Suprapubic skin (tissue), 4 donors: ENCODE measurements at regions not wholly inside any gene's neighbourhood (a gene's known extent, or its start where the extent isn't known, plus 50 kb on each side); places are given as distances from the start of the nearest gene placed in this dataset.

Experiments used
- DNase-seq, 2 donors: peaks; one replicate each; pipeline ENCODE4 v3.0.0-alpha.2; 2019; ENCODE audit warnings: low spot score in 2 of 2
- H3K27ac ChIP-seq: fragments of 200-600 bp; sonication (generic); one replicate; pipeline ENCODE4 v1.5.1; 2019
- H3K27me3 ChIP-seq: fragments of 200-600 bp; sonication (generic); one replicate; pipeline ENCODE4 v1.5.1; 2019
- H3K36me3 ChIP-seq: fragments of 200-600 bp; sonication (generic); one replicate; pipeline ENCODE4 v1.5.1; 2019
- H3K4me1 ChIP-seq: fragments of 200-600 bp; sonication (generic); one replicate; pipeline ENCODE4 v1.5.1; 2019
- H3K4me3 ChIP-seq: fragments of 200-600 bp; sonication (generic); one replicate; pipeline ENCODE4 v1.5.1; 2019; ENCODE audit warnings: mild to moderate bottlenecking
- H3K9me3 ChIP-seq: fragments of 200-600 bp; sonication (generic); one replicate; pipeline ENCODE4 v1.5.1; 2019
- EP300 ChIP-seq: sonication (generic); formaldehyde crosslinking; IDR thresholded peaks from one replicate; pipeline ENCODE4 v1.6.1; 2017; ENCODE audit warnings: antibody characterized with exemption
- POLR2A ChIP-seq, 2 donors: fragments of 450-650 bp; IDR thresholded peaks; one replicate each; pipeline ENCODE4 v1.6.1; 2017; ENCODE audit warnings: antibody characterized with exemption in 2 of 2, mild to moderate bottlenecking in 2 of 2, moderate library complexity in 2 of 2
- POLR2AphosphoS5 ChIP-seq, 3 donors: sonication (generic); formaldehyde crosslinking; IDR thresholded peaks; one replicate each; pipeline ENCODE4 v1.6.1; 2017; ENCODE audit warnings: antibody characterized with exemption in 3 of 3
- whole genome bisulfite sequencing: methylation state at CpG from one replicate; pipeline ENCODE4 v1.1.5; 2018; 5-methylcytosine and 5-hydroxymethylcytosine counted together
- TF ChIP-seq, protein P1 (sequence below), 2 donors: fragments of 200-600 bp in 1 of 2; fragments of 450-650 bp in 1 of 2; sonication (generic) in 1 of 2; IDR thresholded peaks; one replicate each; pipeline ENCODE4 v1.5.1; 2016 to 2019; ENCODE audit warnings: antibody characterized with exemption in 2 of 2, mild to moderate bottlenecking in 1 of 2, moderate library complexity in 1 of 2

DNA sequence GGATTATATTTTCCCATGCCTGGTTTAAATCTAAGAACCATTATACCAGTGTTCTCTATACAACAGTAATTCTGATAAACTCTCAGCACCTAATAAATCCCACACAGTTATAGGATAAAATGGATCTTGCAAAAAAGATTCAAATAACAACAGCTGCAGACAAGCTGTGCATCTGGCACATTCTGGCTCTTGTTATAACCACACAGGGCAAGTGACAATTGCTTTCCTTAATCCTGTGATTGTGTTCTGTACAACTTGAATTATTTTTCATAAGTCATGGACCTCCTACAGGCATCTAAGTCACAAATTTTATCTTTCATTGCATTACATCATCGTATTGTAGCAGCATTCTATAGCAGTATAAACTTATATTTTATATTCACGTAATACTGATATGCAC is 948.3 kb downstream of the SLITRK1 start:
- TF ChIP-seq POLR2AphosphoS5 (IDR thresholded peaks at IDR 0.05) (no peak), POLR2A (IDR thresholded peaks at IDR 0.05) (no peak), EP300 (no peak)
- TF ChIP-seq, protein P1, sequence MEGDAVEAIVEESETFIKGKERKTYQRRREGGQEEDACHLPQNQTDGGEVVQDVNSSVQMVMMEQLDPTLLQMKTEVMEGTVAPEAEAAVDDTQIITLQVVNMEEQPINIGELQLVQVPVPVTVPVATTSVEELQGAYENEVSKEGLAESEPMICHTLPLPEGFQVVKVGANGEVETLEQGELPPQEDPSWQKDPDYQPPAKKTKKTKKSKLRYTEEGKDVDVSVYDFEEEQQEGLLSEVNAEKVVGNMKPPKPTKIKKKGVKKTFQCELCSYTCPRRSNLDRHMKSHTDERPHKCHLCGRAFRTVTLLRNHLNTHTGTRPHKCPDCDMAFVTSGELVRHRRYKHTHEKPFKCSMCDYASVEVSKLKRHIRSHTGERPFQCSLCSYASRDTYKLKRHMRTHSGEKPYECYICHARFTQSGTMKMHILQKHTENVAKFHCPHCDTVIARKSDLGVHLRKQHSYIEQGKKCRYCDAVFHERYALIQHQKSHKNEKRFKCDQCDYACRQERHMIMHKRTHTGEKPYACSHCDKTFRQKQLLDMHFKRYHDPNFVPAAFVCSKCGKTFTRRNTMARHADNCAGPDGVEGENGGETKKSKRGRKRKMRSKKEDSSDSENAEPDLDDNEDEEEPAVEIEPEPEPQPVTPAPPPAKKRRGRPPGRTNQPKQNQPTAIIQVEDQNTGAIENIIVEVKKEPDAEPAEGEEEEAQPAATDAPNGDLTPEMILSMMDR (IDR thresholded peaks at IDR 0.05): no peak
- no peak for DNase-seq
- Histone ChIP-seq H3K4me3 (no peak overlapping the region), H3K9me3 (no peaks in the 10 kb centered on the region), H3K27me3 (no peaks in the 10 kb centered on the region), H3K27ac (no peak overlapping the region), H3K4me1 (no peaks in the 10 kb centered on the region), H3K36me3 (no peaks in the 10 kb centered on the region)
- 72% methylated on average over 2 of the region's 2 CpGs for WGBS

DNA sequence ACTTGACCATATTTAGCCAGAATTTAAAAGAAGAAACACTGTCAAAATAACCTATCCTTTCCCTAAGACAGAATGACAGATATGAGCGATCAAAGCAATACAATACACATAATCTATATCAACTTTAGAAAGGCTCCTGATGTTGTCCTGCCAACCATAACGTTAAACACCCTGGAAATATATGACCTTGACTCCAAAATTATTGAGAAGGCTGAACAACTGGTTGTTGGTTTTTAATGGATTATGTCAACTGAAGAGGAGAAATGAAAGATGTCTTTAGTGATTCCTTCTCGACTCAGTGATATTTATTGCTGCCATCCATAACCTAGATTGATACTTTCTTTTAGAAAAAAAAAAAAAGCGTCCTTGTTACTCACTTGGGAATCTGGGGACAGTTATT is 957.2 kb downstream of the SLITRK1 start:
- H3K27ac ChIP-seq: no peak overlapping the region
- H3K4me1 ChIP-seq: no peaks in the 10 kb centered on the region
- H3K9me3 ChIP-seq: no peaks in the 10 kb centered on the region
- no peaks in the 10 kb centered on the region for H3K27me3 ChIP-seq
- H3K36me3 ChIP-seq: no peaks in the 10 kb centered on the region
- WGBS: 78% methylated on average over 4 of the region's 4 CpGs
- H3K4me3 ChIP-seq: no peak overlapping the region
- TF ChIP-seq POLR2A (IDR thresholded peaks at IDR 0.05) (no peak), POLR2AphosphoS5 (IDR thresholded peaks at IDR 0.05) (no peak), EP300 (no peak)
- TF ChIP-seq, protein P1 (IDR thresholded peaks at IDR 0.05): no peak
- DNase-seq: no peak

DNA sequence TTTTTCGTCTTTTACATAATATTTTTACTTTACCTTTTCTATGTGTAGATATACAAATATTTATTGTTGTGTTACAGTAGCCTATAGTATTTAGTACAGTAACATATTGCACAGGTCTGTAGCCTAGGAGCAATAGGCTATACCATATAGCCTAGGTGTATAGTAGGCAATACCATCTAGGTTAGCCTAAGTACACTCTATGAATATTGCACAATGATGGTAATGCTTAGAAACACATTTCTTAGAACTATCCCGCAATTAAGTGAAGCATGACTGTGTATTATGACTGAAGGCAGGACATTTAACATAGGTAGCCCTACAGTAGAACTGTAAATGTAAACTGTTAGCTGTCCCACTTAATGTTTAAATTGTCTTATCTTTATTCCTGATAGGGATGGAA is 964.3 kb downstream of the SLITRK1 start:
- DNase-seq: no peak
- 94% methylated on average over 2 of the region's 2 CpGs for WGBS
- H3K4me1 ChIP-seq: no peaks in the 10 kb centered on the region
- H3K27ac ChIP-seq: no peak overlapping the region
- H3K27me3 ChIP-seq: no peaks in the 10 kb centered on the region
- no peaks in the 10 kb centered on the region for H3K36me3 ChIP-seq
- no peak overlapping the region for H3K4me3 ChIP-seq
- no peaks in the 10 kb centered on the region for H3K9me3 ChIP-seq
- TF ChIP-seq POLR2A (IDR thresholded peaks at IDR 0.05): no peak
- no peak for TF ChIP-seq POLR2AphosphoS5 (IDR thresholded peaks at IDR 0.05)
- TF ChIP-seq, protein P1 (IDR thresholded peaks at IDR 0.05): no peak
- no peak for TF ChIP-seq EP300

DNA sequence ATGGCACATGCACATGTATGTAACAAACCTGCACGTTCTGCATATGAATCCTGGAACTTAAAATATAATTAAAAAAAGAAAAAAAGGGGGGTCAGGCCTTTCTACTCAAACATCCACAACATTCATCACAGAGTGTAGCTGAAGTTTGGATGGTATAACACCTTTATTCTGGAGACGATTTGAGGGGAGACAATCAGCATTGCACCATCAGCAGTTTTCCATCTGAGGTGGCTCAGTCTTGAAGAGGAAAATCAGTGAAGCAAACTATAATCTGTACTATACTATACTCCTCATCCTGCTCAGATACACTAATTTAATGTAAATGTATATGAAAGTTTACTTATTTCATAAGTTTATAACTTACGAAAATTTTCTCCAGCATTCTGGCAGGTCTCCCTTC is 969.7 kb downstream of the SLITRK1 start:
- Histone ChIP-seq H3K4me1 (no peaks in the 10 kb centered on the region), H3K36me3 (no peaks in the 10 kb centered on the region), H3K27ac (no peak overlapping the region), H3K27me3 (no peaks in the 10 kb centered on the region), H3K4me3 (no peak overlapping the region), H3K9me3 (no peaks in the 10 kb centered on the region)
- 86% methylated on average over 3 of the region's 3 CpGs for WGBS
- no peak for TF ChIP-seq POLR2A (IDR thresholded peaks at IDR 0.05)
- TF ChIP-seq EP300: no peak
- TF ChIP-seq POLR2AphosphoS5 (IDR thresholded peaks at IDR 0.05): no peak
- TF ChIP-seq, protein P1 (IDR thresholded peaks at IDR 0.05): no peak
- no peak for DNase-seq

DNA sequence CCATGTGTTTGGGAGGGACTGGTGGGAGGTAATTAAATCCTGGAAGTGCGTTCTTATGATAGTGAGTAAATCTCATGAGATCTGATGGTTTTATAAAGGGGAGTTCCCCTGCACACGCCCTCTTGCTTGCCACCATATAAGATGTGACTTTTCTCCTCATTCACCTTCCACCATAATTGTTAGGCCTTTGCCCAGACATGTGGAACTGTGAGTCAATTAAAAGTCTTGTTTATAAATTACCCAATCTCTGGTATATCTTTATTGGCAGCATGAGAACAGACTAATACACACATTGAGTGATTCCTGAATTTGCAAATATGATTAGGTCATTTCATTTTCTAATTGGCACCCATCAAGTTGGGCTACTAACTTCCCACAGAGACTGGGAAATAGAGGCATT is 977.2 kb downstream of the SLITRK1 start:
- H3K36me3 ChIP-seq: no peaks in the 10 kb centered on the region
- H3K9me3 ChIP-seq: no peaks in the 10 kb centered on the region
- H3K27me3 ChIP-seq: no peaks in the 10 kb centered on the region
- H3K4me1 ChIP-seq: no peaks in the 10 kb centered on the region
- DNase-seq: no peak
- H3K27ac ChIP-seq: no peak overlapping the region
- TF ChIP-seq EP300 (no peak), POLR2AphosphoS5 (IDR thresholded peaks at IDR 0.05) (no peak), POLR2A (IDR thresholded peaks at IDR 0.05) (no peak)
- TF ChIP-seq, protein P1 (IDR thresholded peaks at IDR 0.05): no peak
- H3K4me3 ChIP-seq: no peak overlapping the region
- 56% methylated on average over 2 of the region's 2 CpGs for WGBS
